A549 (cell line): ENCODE measurements at regions not wholly inside any gene's neighbourhood (a gene's known extent, or its start where the extent isn't known, plus 50 kb on each side); places are given as distances from the start of the nearest gene placed in this dataset.

Source experiments
- CEBPB ChIP-seq, 2 experiments: fragments of >200 bp in 1 of 2; sonication (Bioruptor Twin) in 1 of 2; formaldehyde crosslinking in 1 of 2; IDR thresholded peaks; 2 replicates each; pipeline ENCODE4 v1.6.1; 2012 to 2016
- CHD2 ChIP-seq: fragments of 150-350 bp; IDR thresholded peaks from 2 replicates; pipeline ENCODE4 v1.6.1; 2014; ENCODE audit warnings: low read length; ENCODE audit not compliant: partially characterized antibody
- CTCF ChIP-seq: fragments of >200 bp; sonication (Bioruptor Twin); formaldehyde crosslinking; IDR thresholded peaks from 3 replicates; pipeline ENCODE4 v1.5.1; 2016
- EP300 ChIP-seq, 2 experiments: fragments of >200 bp; sonication (Bioruptor Twin); formaldehyde crosslinking; IDR thresholded peaks; 2 replicates in 1 of 2; 3 replicates in 1 of 2; pipeline ENCODE4 v1.6.1; 2016 to 2017
- FOSL2 ChIP-seq, 2 experiments: fragments of 450-650 bp in 1 of 2; fragments of >200 bp in 1 of 2; sonication (Bioruptor Twin) in 1 of 2; formaldehyde crosslinking; IDR thresholded peaks; 2 replicates each; pipeline versions ENCODE4 v1.5.0 to v1.6.1; 2016 to 2020; ENCODE audit warnings: mild to moderate bottlenecking in 1 of 2, moderate library complexity in 1 of 2
- JUN ChIP-seq, 2 experiments: fragments of >200 bp; sonication (Bioruptor Twin); formaldehyde crosslinking; IDR thresholded peaks; 2 replicates in 1 of 2; 3 replicates in 1 of 2; pipeline ENCODE4 v1.6.1; 2016 to 2017
- MYC ChIP-seq: IDR thresholded peaks from 2 replicates; pipeline ENCODE4 v1.6.1; 2012; ENCODE audit warnings: mild to moderate bottlenecking, inconsistent platforms, low read length, improper control_type of control experiment, borderline replicate concordance
- POLR2A ChIP-seq: IDR thresholded peaks from 2 replicates; pipeline ENCODE4 v1.6.1; 2012; ENCODE audit warnings: mild to moderate bottlenecking, low read length
- REST ChIP-seq: fragments of 200-600 bp; sonication (generic); IDR thresholded peaks from 2 replicates; pipeline ENCODE4 v1.6.1; 2016; ENCODE audit warnings: antibody characterized with exemption, mild to moderate bottlenecking, moderate library complexity
- RFX5 ChIP-seq: fragments of 450-650 bp; IDR thresholded peaks from 2 replicates; pipeline ENCODE4 v1.7.1; 2014; ENCODE audit warnings: antibody characterized with exemption, mild to moderate bottlenecking, moderate library complexity
- SMC3 ChIP-seq: fragments of >200 bp; sonication (Bioruptor Twin); formaldehyde crosslinking; IDR thresholded peaks from 3 replicates; pipeline ENCODE4 v1.6.1; 2018; ENCODE audit warnings: inconsistent platforms

- TF ChIP-seq CHD2 (no peak), JUN (IDR thresholded peaks at IDR 0.05) (no peak), SMC3 (no peak), CTCF (no peak), MYC (no peak), REST (no peak), FOSL2 (IDR thresholded peaks at IDR 0.05) (no peak), FOSL2 (CRISPR knock-in tag; IDR thresholded peaks at IDR 0.05) (no peak), POLR2A (no peak), CEBPB (IDR thresholded peaks at IDR 0.05) (no peak), RFX5 (no peak), EP300 (IDR thresholded peaks at IDR 0.05) (no peak)
These were observed 695.7 kb upstream of the AGA start for GRCh38 chr4:178137732-178138471.
